ENCODE measurements at regions not wholly inside any gene's neighbourhood (a gene's known extent, or its start where the extent isn't known, plus 50 kb on each side); places are given as distances from the start of the nearest gene placed in this dataset.

DNA sequence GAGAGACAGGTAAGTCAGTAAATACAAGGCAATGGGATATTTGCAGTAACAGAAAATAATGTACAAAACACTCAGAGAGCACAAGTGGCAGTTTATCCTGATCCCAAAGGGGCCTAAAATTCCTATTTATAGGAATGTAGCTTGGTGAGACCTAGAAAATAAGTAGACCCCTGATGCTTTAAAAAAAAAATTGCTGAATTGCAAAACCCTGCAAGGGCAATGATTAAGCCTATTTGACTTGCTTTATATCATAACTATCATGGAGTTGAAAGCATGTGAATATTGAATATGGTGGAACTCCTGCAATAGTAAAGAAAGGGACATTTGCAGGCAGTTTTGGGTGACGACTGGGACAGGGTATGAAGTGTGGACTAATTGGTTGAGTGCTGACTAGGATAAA, 101.9 kb upstream of the C1orf21 start:
- no peak for DNase-seq

DNA sequence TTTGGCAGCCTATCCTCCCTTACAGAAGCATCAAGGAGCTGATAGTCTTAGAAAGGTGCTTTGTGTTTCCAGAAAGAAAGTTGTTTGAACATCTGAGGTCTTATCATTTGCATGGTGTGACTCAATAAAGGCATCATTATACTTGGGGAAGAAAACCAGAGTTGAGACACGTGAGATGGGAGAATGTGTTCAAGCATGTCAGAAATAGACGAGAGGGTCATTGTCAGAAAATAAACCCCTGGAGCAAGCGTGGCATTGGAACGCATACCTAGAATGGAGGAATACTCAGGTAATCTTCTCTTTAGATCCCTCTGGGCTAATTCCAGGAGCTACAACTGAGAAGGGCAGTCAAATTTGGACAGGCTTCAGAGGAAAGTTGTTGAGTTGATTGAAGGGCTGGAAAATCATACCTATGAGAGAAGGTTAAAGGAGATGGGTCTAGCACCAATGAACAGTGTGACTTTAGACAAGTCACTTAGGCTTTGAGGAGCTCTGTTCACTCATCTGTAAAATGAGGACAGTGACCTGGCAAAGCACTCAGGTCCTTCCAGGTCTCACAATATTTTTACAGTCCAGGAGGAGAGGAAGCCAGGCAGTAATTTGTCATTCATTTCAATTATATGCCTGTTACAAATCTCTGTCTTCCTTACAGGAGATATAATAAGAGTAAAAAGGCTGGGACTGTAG, 101.3 kb upstream of the C1orf21 start:
- DNase-seq: no peak

DNA sequence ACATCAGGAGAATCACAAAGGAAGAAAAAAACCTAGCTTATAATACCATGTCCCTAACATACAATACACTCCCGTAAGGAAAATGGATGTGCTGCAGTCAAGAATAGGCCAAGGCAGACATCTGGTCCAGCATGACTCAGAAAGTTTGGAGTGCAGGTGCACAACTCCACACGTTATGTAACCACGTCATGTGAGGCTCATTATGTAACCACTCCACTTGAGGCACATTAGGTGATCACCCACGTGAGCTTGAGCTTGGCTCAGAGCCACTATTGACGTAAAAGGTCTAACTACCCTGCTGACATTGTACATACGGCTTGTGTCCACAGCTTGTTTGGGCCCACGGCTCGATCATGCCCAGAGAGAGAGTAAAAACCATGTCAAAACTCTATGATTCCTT, 99.8 kb upstream of the C1orf21 start:
- DNase-seq: no peak

DNA sequence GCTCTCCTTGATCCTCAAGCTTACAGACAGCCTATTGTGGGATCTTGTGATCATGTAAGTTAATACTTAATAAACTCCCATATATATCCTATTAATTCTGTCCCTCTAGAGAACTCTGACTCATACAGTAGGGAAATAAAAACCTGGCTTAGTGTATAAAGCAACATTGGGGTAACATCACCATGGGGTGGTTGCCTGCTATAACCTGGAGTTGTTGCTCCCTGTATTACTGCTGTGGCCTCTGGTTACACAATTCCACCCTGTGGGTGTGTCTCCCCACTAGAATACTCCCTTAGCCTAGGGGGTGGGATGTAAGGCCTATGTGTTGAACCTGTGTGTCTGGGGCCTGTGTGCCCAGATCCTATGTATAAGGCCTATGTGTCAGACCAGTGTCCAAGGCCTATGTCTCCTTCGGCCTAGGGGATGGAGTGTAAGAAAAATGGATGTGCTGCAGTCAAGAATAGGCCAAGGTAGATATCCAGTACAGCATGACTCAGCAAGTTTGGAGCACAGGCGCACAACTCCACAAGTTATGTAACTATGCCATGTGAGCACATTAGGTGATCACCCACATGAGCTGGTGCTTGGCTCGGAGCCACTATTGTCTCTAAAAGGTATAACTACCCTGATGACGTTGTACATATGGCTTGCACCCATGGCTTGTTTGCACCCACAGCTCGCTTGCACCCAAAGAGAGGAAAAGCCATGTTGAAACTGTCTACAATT, 96.8 kb upstream of the C1orf21 start:
- DNase-seq: no peak

DNA sequence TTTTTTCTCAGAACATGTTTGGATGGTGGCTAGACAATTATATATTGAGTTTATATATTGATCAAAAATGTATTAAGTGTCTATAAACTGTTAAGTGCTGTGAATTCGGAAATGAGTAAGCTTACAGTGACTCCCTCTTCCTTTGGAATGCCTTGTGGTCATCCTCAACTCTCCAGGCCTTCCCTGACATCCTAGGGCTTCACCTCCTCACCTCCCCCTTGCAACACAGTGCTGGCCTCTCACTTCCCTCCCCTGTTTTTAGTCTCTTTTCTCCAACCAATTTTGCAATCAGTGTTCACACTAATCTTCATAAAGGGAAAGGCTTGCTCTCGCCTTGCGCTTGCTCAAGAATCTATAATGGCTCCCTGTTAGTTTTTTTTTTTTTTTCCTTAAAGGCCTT, 95.1 kb upstream of the C1orf21 start:
- DNase-seq: no peak

DNA sequence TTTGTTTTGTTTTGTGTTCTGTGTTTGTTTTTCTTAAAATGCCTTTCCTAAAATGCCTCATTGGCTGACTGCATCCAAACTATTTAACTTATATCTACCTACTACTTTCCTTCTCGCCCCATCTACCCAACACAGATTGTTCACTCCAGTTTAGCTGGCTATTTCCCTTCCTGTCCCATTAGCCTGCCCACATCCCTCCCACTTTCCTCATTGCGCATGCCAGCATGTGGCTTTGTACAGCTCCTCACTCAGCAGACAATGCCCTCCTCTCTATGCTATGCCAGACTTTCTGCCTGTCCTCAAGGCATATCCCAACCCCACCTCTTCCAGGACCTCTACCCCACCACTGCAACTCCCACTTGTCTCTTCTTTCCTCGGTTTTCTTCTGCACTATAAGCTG, 94.7 kb upstream of the C1orf21 start:
- DNase-seq: no peak

DNA sequence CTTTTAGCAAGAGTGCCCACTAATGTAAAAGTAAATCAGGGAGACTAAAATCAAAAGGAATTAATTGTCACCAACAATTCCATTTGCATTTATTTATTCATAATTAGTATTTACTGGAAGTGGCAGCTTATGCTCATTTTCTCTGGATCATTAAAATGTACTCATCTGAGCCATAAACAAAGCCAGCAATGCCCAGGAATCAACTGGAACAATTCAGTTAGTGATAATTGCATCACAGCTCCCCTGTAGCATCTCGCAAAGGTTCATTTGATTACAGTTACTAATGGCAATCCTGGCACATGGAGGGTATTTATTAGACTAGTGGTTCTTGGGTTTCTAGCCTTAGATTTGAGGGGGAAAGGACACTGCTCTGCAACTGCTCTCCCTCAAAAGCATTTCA, 92.7 kb upstream of the C1orf21 start:
- DNase-seq: no peak

DNA sequence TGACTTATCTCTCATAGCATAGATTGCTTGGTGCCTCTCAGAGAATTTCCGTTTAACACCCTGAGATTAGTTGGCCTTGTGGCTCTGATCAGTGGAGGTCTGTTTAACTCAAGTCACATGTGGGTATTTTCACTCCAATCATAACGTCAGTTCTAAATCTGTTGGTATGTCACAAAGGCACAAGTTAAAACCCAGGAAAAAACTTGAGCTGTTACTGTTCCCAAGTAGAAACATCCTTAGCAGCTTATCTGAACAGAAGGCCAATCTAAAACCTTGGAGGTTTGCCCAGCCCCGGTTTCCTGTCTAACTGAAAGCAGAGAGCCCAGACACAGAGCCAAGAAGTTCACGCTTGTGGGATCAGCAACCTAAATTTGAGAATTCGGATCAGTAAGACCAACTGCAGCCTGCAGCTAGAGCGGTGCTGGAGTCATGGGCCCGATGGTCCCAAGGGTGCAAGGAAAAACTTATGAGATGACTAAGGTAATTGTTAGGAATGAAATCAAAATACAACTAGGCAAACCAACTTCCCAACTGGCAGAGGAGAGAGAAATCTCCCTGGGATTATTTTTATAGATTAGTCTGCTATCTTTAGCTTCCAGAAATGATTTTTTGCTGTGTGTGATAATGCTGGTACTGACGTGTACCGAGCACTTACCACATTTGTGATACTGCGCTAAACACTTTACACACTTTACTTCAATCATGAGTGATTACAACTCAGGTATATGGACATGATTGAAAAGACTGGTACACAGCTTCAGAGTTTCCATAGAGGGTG, 90.2 kb upstream of the C1orf21 start:
- DNase-seq: peak; percentile 75

DNA sequence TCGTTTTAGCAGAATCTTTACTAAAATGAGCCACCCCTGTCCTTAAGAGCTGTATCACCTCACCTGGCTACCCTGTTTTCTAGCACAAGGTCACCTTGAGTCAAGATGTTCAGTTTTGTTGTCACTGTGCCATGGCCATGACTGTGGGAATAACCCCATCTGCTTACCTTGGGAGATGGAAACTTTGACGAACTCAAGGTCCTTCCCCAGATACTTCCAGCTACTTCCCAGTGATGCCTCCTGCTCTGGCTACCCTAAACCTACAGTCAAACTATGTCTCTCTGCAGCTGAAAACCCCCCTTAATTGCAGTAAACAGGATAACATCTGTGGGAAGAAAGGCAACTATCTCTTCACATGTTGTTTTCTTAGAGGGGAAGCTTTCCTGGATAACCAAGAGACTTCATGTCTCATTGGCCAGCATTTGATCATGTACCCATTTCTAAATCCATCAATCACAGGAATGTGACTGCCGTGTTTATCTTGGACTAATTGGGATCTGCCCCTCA, 89.5 kb upstream of the C1orf21 start:
- DNase-seq: no peak

DNA sequence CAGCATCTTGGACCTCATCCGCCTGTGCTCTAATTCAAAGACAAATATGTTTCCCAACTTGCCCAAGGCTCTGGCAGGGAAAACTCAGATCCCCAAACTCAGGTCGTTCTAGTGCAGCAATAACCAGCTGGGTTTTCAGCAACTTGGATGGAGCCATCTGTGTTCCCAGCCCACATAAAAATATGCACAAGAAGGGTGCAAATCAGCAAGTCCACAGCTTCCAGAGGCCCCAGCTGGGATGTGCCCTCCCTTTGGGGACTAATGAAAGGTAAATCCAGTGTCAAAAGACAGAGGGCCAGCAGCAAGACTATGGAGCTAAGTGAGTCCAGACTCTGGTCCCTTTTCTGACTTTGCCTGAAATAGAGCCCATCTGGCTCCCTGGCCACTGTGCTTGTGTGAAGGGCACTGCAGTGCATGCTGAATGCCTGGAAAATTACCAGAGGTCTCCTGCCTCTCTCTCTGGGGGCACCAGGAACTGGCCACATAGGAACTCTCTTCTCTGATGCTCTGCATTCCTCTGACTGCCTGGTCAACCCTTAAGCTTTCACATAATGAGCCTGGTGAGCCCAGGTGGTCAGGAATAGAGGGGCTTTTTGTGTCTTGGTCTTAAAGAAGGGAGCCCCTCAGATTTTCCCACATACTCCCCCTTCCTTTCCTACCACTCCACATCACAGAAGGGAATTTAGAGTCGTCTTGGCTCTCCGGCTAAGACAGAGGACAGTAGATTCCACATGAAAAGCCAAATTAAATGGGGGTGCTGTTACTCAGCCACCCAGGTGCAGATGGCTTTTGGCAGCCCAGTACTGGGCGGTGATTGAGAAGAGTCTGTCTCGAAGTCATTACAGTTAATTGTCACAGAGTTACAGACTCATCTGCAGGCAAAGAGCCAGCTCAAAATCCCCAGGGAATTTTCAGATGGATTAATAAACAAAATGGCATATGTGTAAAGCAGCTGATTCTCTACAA, 88.1 kb upstream of the C1orf21 start:
- peak; percentile 62 for DNase-seq

DNA sequence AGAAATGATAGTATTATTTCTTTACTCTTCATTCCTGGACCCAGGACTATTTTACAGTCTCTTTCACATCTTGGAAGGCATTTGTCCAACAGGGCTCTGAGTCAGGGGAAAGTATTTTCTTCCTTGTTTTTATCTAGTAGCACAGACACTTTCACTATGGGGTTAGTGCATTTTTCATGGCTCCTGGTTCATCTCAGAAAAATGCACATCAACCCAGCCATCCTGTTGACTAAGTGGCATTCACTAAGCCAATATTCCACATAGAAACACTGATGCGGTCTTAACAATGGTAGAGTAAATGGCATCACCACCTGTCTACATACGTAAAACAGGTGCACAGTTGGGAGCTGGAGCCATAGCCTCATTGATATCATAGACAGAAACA, 87.4 kb upstream of the C1orf21 start:
- DNase-seq: peak; percentile 62

DNA sequence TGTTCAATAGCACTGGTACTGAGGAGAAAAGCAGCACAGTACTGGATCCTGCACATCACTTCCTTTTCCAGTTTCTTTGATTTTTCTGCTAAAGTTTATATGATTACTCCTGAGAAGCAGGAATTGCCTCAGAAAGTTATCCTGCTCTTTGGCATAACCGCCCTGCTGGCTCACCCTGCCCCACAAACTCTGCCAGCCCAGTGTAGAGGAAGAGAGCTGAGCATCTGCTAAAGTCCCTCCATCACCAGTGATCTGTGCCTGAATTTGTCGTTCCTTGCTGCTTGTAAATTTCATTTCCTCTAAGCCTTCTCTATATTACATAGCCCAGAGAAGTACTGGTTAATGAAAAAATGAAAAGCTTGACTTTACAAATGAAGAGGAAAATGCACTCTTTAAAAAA, 87.0 kb upstream of the C1orf21 start:
- DNase-seq: no peak

DNA sequence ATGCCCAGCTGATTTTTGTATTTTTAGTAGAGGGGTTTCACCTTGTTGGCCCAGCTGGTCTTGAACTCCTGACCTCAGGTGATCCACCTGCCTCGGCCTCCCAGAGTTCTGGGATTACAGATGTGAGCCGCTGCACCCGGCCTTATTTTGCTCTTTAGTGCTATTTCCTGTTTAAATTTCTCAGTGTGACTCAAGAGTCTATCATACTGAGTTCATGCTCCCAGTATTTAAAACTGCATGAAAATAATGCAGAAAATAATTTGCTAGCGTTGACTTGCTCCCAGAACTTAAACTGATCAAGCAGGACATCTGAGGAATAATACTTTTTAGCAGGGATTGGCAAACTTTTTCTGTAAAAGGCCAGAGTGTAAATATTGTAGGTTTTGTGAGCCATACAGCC, 86.4 kb upstream of the C1orf21 start:
- no peak for DNase-seq

DNA sequence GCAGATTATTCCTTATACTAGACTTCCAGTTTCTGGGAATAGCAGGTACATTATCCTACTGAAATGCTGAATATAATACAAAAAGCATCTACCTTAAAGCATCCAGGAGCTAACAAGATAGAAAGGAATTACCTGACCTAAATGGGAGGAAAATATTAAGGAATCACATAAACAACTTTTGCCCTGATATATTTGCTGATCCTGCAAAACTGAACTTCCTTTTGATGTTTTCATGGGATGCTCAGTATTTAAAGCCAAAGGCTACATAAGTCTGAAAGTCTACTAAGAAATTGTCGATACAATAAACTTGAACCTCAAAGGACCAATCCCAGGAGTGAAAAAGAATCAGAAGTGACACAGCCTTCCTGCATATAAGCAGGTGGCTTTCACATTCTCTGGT, 85.6 kb upstream of the C1orf21 start:
- no peak for DNase-seq

DNA sequence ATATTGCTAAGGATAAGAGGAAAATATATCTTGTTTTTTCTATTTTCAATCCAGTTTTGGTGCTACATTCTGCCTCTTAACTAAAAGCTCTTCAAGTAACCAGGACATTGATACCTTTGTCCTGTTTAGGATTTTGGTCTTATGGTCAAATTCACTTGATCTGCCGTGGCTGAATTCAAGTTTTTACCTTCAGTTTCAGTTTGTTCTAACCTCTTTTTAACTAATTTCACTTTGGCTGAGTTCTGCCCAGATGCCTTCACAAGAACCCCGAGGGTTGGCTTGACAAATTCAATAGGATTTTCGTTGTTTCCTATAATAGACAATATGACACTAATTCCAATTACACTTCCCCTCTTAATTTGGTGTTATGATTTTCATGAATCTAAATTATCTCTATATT, 84.5 kb upstream of the C1orf21 start:
- no peak for DNase-seq

DNA sequence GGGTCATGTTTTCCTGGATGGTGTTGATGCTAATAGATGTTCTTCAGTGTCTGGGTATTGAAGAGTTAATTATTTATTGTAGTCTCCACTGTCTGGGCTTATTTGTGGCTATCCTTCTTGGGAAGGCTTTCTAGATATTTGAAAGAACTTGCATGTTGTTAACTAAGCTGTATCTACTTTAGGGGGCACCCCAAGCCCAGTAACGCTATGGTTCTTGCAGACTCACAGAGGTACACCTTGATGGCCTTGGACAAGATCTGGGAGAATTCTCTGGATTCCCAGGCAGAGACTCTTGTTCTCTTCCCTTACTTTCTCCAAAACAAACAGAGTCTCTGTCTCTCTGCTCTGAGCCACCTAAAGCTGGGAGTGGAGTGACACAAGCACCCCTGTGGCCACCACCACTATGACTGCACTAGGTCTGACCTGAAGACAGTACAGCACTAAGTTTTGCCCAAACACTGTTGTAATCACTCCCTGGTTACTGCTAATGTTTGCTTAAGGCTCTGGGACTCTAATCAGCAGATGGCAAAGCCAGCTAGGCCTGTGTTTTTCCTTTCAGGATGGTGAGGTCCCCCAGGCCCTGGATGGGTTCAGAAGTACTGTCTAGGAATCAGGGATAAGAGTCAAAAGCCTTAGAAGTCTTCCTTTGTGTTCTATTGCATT, 76.5 kb upstream of the C1orf21 start:
- DNase-seq: no peak

DNA sequence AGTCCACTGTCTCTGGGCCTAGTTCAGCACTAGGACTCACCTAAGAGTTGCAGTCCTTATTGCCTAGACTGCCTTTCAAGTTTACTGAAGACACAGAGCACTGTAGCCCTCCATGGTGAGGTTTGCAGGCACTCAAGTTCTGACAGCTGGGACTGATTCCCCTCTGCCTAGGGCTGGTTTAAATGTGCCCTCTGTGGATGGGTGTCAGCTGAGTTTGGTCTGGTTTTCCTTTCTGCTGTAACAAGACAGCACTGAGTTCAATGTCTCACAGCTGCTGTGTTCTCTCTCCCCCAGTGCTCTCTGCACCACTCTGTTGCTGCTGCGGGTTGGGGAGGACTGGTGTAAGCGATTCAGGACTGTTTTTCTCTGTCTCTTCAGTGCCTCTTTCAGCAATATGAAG, 75.2 kb upstream of the C1orf21 start:
- no peak for DNase-seq

DNA sequence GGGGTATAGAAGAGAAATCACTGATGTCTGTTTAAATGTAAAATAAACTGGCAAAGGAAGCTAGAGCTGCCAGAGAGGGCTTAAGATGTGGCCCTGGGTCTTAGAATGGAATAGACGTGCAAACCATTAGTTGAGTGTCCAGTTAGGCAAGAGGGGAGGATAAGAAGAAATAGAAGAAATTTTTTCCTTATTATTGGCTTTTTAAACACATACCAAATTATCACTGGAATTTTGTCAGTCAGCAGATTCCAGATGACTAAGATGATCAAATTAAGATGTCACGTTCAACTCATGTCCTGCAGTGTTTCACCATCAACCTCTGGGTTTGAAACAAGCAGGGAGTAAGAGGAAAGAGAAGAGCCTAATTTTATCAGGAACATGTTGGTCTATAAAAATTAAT, 71.6 kb upstream of the C1orf21 start:
- DNase-seq: no peak

DNA sequence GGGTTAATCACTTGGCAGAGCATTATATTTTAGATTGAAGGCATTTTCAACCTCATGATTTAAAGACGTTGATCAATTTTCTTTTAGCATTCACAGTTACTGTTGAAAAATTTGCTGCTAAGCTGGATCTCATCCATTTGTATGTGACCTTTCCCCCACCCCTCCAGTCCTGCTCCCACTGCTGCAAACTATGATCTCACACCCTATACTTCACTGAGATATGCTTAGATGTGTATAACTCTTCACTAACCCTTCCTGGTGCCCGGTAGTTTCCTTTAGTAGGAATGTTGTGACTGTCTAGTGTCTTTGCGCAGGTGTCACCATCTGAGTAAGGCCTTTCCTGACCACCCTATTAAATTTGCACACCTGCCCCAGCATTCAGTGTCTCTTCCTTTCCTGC, 67.0 kb upstream of the C1orf21 start:
- no peak for DNase-seq

DNA sequence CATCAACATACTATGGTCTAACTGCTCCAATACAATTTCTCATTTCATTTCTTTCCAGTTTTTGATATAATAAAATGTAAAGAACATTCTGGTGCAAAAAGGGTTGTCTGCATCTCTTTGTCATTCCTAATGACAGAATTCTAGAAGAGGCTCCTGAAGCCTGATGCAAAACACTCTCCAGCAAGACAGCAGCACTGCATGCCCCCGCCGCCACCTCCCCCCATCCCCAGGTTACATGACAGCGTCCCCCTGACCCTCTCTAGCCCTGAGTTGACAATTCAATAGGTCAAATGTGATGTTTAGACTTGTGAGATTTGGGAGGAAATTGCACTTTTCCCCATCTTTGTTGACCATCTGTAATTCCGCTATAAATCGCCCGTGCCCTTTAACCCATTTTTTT, 64.6 kb upstream of the C1orf21 start:
- DNase-seq: no peak

DNA sequence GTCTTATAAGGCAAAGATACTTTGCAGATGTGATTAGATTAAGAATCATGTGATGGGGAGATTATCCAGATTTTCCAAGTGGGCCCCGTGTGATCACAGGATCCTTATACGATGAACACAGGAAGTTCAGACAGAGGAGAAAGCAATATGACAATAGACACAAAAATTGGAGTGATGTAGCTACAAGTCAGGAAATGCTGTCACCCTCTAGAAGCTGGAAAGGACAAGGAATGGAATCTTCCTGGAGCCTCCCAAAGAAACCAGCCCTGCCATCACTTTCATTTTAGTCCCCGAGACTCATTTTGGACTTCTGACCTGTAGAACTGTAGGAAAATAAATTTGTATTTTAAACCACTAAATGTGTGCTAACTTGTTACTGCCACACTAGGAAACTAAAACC, 61.9 kb upstream of the C1orf21 start:
- no peak for DNase-seq

DNA sequence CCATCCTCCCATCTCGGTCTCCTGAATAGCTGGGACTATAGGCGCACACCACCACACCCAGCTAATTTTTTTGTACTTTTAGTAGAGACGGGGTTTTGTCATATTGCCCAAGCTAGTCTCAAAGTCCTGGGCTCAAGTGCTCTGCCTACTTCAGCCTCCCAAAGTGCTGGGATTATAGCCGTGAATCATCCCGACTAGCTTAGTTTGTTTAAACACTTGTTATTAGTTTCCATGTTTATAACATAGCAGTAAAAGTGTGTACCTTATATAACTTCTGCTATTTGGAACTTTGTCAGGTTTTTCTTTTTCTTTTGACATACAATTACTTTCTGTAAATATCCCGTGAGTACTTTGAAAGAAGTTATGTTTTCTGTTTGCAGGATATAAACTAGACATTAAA, 60.6 kb upstream of the C1orf21 start:
- no peak for DNase-seq
